Jurkat, Clone E6-1 (cell line): ENCODE measurements at regions not wholly inside any gene's neighbourhood (a gene's known extent, or its start where the extent isn't known, plus 50 kb on each side); places are given as distances from the start of the nearest gene placed in this dataset.
"Not testable (repeated sequence)": the region's sequence is repeated elsewhere in the genome, so short reads cannot be mapped to it uniquely, and the experiment has no call there.

Experiments used
- DNase-seq: peaks from one replicate; pipeline ENCODE4 v3.0.0-alpha.2; 2011; ENCODE audit warnings: low read depth, low spot score
- H3K4me3 ChIP-seq: 2 replicates; pipeline ENCODE4 v1.5.1; 2011; ENCODE audit warnings: mild to moderate bottlenecking, low read length, control low read depth, moderate library complexity

DNA sequence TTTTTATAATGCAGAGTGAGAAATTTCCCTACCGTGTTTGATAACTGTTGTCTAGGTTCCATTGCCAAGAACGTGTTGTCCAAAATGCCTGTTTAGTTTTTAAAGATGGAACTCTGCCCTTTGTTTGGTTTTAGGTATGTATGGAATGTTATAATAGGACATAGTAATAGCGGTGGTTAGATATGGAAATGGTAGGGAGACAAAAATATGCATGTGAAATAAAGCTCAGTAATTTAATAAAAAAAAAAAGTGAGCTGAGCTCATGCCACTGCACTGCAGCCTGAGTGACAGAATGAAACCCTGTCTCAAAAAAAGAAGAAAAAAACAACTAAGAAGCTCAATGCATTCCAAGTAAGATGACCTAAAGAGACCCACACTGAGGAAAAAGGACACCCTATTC, 72.9 kb downstream of the ZNF783 start:
- no peak for DNase-seq
- H3K4me3 ChIP-seq: no peak overlapping the region

- DNase-seq: no peak
Measured at GRCh38 chr7:149348758-149349369, 86.9 kb downstream of the ZNF783 start.

GRCh38 chr7:149353739-149354504, 91.9 kb downstream of the ZNF783 start:
- DNase-seq: no peak
- H3K4me3 ChIP-seq: no peak overlapping the region

More at GRCh38 chr7:149348758-149349369, 86.9 kb downstream of the ZNF783 start:
- H3K4me3 ChIP-seq: no peak overlapping the region

DNA sequence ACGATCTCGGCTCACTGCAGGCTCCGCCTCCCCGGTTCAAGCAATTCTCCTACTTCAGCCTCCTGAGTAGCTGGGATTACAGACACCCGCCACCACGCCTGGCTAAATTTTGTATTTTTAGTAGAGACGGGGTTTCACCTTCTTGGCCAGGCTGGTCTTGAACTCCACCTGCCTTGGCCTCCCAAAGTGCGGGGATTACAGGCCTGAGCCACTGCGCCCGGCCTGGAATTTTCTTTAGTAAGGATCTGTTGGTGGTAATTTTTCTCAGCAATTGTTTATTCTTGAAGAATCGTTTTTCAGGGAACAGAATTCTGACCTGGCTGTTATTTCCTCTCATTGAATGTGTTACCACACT, 93.0 kb downstream of the ZNF783 start:
- not testable (repeated sequence) for H3K4me3 ChIP-seq, DNase-seq

DNA sequence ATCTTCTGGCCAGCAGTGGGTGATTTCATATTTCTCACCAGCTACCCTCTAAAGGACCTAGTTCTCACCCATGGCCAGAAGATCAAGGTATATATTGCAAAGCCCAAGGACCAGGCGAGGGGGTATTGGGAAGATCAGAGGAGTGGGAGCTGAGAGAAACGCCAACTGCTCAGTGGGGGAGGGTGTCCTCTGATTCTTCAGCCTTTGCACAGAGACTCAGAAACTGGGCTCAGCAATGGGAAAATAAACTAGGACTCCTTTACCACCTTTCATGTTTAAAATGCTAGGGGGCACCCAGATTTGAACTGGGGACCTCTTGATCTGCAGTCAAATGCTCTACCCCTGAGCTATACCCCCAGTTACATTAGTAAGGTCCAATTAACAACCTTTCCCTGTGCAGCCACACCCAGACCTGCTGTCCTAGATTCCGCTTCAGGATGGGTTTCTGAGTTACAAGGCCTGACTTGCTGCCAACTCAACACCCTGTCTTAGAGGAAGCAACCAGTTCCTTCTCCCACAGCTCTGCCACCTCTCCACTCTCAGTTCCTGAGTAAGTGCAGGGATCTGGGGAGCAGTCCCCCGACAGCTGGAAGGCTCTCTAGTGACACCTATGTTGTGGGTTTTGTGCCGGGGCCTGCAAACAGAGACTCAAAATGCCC, 93.5 kb downstream of the ZNF783 start:
- DNase-seq: peak; percentile 10
- no peak overlapping the region for H3K4me3 ChIP-seq

GRCh38 chr7:149362696-149363095, 98.2 kb downstream of the ZNF777 start:
- no peak overlapping the region for H3K4me3 ChIP-seq
- DNase-seq: no peak

DNA sequence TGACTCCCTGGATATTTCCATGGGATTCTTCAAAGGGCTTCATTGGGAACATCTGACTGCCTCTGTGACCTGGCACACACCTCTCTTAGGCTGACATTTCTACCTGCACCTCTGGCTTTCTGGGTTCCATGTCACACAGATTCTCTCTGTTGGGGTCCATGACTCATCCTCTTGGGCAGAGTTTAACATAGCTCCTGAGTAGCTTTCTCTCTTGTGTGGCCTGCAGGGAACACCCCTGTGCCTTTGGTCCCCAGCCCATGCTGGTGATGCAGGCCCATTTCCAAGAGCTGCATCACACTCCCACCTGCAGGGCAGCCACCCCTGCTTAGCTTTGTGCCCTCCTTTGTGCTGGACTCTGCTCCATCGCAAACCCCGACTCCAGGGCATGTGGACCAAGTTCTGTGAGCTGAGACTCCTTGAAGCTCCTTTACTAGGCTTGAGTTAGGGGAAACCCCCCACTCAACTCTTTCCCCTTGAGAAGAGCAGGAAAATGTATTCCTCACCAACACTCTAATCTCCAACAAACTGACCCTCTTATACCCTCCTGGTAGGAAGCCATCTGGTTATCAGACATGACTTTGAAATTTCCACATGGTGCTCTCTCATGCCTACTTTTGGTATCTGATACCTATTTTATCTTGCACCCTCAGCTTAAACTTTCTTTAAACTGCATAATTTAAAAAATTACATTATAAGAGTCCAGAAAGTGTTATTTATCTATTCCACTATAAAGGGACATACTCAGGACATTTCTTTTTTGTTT, 93.3 kb downstream of the ZNF777 start:
- DNase-seq: no peak
- no peak overlapping the region for H3K4me3 ChIP-seq

DNA sequence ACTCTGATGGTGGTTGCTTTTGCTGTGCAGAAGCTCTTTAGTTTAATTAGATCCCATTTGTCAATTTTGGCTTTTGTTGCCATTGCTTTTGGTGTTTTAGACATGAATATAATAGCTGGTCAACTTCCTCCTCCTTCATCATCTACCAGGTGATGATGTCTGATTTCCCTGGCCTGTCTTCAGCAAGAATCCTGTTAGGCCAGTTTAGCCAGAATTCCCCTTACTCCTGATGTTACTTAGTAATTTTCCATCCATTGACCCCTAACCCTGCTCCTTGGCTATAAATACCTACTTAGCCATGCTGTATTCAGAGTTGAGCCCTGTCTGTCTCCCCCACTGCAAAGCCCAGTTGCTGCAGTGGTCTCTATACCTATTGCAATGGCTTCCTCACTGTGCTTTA, 91.4 kb downstream of the ZNF777 start:
- no peak overlapping the region for H3K4me3 ChIP-seq
- no peak for DNase-seq

DNA sequence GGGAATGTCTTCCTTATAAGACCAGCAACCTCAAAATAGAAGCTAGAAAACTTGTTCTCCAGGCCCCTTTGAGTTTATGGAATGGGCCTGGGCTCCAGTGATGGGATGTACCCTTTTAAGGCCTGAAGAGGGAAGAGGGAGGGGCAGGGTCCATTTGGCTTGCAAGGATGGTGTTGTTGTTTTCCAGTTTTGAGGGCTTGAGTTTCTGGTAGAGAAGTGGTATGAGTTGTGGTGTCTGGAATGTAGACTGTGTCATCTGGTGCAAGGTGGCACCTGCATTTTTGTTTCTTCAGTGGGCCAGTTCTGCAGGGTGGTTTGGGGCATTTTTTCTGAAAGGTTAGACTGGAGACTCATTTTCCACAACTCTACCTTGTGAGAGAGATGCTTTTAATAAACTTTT, 90.1 kb downstream of the ZNF777 start:
- DNase-seq: no peak
- no peak overlapping the region for H3K4me3 ChIP-seq

- H3K4me3 ChIP-seq: no peak overlapping the region
- no peak for DNase-seq
Measured at GRCh38 chr7:149373089-149373488, 87.8 kb downstream of the ZNF777 start.

GRCh38 chr7:149375234-149376008, 85.4 kb downstream of the ZNF777 start:
- no peak for DNase-seq
- H3K4me3 ChIP-seq: no peak overlapping the region

- DNase-seq: no peak
Measured at GRCh38 chr7:149377386-149377785, 83.5 kb downstream of the ZNF777 start.

DNA sequence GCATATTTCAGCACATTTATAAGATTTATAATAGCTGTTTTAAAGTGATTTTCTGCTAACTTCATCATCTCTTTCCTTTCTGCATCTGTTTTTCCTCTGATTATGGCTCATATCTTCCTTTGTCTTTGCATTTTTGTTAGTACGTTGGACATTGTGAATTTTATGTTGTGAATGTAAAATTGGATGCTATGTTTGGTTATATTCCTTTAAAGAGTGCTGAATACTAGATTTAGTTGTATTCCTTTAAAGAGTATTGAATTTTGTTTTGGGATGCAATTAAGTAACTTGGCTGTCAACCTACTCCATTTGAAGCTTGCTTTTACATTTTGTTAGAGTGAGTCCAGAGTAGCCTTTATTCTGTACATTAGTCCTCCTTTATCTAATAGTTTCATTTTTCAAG, 81.2 kb downstream of the ZNF777 start:
- DNase-seq: no peak
- no peak overlapping the region for H3K4me3 ChIP-seq

More at GRCh38 chr7:149377386-149377785, 83.5 kb downstream of the ZNF777 start:
- H3K4me3 ChIP-seq: no peak overlapping the region

DNA sequence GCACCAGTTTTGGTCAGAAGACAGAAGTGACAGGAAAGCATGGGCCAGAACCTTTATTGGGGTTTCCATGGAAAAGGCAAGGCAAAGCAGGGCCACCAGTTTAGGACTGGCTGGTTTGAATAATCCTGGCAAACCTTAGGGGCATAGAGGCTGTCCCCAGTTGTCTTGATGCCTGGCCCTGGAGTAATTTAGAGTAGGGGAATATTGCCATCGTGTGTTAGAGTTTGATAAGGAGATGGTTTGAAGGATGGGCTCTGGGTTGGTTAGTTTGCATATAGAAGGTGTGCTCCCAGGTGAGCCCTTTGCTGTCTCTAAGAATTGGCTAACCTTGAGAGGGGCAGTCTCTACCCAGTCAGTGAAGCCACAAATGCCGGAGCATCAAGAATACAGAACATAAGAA, 79.6 kb downstream of the ZNF777 start:
- peak; percentile 3 for DNase-seq
- no peak overlapping the region for H3K4me3 ChIP-seq
